ENCODE measurements at regions not wholly inside any gene's neighbourhood (a gene's known extent, or its start where the extent isn't known, plus 50 kb on each side); places are given as distances from the start of the nearest gene placed in this dataset.
A peak's percentile ranks its signal among the peaks of the same experiment; 100 is the strongest.
"Not testable (repeated sequence)": the region's sequence is repeated elsewhere in the genome, so short reads cannot be mapped to it uniquely, and the experiment has no call there.

- H3K4me1 Mint-ChIP-seq = not testable (repeated sequence)
These were observed 94.6 kb downstream of the FOXD4L6 start for GRCh38 chr9:41033877-41034276.

GRCh38 chr9:41033360-41033759, 95.1 kb downstream of the FOXD4L6 start:
- not testable (repeated sequence) for H3K9me3 Mint-ChIP-seq, H3K27me3 Mint-ChIP-seq, H3K4me3 Mint-ChIP-seq, H3K36me3 Mint-ChIP-seq, H3K4me1 Mint-ChIP-seq, DNase-seq, H3K27ac Mint-ChIP-seq

More at GRCh38 chr9:41033877-41034276, 94.6 kb downstream of the FOXD4L6 start:
- not testable (repeated sequence) for H3K36me3 Mint-ChIP-seq, DNase-seq, H3K27me3 Mint-ChIP-seq, H3K9me3 Mint-ChIP-seq, H3K27ac Mint-ChIP-seq, H3K4me3 Mint-ChIP-seq

DNA sequence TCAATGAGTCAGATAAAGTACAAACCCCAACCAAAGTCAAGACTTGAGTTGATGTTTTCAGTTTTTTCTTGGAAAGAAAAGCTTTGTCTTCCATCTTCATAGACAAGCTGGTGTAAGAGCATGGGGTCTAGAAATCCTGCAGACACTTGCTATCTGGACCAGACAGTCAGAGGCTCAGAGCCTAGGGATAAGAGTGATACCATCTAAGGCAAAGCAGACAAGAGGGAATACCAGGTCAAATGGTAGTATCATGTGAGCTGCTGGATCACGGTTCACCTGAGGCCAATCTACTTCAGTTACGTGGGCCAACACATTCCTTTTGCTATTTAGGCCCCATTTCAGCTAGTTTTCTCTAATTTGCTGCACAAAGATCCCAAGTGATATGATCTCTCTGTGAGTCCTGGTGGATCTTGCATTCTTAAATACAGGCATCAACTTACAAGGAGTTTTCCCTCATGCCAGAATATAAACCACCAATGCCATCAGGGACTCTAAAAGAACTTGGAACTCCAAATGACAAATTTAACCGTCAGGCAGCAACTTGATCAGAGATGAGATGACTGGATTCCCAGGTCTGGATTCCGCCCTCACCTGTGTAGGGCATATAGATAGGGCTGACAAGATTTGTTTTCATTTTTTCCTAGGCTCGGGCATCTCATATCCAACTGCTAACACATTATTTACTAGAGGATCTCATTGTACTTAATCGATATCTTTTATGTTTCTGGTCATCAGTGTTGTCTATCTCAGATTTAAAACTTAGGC, 101.4 kb downstream of the FOXD4L6 start:
- H3K36me3 Mint-ChIP-seq = peaks cover 12% of the 10 kb centered on the region
- not testable (repeated sequence) for DNase-seq

DNA sequence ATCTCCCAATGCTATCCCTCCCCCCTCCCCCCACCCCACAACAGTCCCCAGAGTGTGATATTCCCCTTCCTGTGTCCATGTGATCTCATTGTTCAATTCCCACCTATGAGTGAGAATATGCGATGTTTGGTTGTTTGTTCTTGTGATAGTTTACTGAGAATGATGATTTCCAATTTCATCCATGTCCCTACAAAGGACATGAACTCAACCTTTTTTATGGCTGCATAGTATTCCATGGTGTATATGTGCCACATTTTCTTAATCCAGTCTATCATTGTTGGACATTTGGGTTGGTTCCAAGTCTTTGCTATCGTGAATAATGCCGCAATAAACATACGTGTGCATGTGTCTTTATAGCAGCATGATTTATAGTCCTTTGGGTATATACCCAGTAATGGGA, 106.1 kb downstream of the FOXD4L6 start:
- H3K4me1 Mint-ChIP-seq, H3K9me3 Mint-ChIP-seq, DNase-seq, H3K27ac Mint-ChIP-seq, H3K4me3 Mint-ChIP-seq, H3K27me3 Mint-ChIP-seq: not testable (repeated sequence)
- H3K36me3 Mint-ChIP-seq = peaks cover 27% of the 10 kb centered on the region

More for the DNA sequence above, 101.4 kb downstream of the FOXD4L6 start:
- not testable (repeated sequence) for H3K27ac Mint-ChIP-seq, H3K27me3 Mint-ChIP-seq, H3K4me1 Mint-ChIP-seq, H3K9me3 Mint-ChIP-seq, H3K4me3 Mint-ChIP-seq

DNA sequence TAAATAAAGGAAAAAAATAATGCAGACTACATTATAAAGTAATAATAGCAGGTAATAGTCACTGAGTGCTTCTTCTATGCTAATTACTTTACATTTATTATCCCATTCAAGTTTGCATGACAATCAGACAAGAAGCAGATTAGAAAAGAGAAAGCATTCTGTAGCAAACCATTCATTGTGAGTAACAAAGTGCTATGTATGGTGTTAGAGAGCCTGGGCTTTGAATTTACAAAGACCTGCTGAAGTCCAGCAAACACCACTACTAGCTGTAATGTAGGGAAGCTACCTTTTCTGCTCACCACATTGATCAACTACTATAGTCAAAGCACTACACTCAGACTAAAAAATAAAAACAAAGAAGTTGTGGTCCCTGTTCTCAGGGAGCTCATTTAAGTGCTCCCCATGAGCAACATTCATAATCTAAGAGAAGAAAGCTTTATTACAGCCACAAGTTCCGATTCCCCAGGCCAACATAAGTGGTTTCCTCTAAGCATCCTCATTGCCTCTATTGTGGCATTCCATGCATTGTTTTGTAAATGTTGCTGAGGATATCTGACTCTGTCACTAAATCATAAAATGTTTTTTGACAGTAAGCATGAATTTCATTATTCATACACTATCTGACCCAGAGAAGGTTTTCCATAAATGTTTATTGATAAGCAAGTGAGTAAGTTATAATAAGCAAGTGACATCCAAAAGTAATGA, 108.5 kb downstream of the FOXD4L6 start:
- not testable (repeated sequence) for H3K4me3 Mint-ChIP-seq, H3K27me3 Mint-ChIP-seq, DNase-seq, H3K4me1 Mint-ChIP-seq, H3K27ac Mint-ChIP-seq, H3K9me3 Mint-ChIP-seq
- peaks cover 30% of the 10 kb centered on the region for H3K36me3 Mint-ChIP-seq

- H3K27me3 Mint-ChIP-seq, H3K4me1 Mint-ChIP-seq, H3K4me3 Mint-ChIP-seq, H3K27ac Mint-ChIP-seq, DNase-seq, H3K9me3 Mint-ChIP-seq: not testable (repeated sequence)
- H3K36me3 Mint-ChIP-seq = peaks cover 34% of the 10 kb centered on the region
These were observed 109.5 kb downstream of the FOXD4L6 start for GRCh38 chr9:41018948-41019347.

GRCh38 chr9:41016699-41017098, 111.8 kb downstream of the FOXD4L6 start:
- H3K4me1 Mint-ChIP-seq, H3K4me3 Mint-ChIP-seq, H3K9me3 Mint-ChIP-seq, DNase-seq, H3K27ac Mint-ChIP-seq, H3K27me3 Mint-ChIP-seq: not testable (repeated sequence)
- H3K36me3 Mint-ChIP-seq = peaks cover 30% of the 10 kb centered on the region

DNA sequence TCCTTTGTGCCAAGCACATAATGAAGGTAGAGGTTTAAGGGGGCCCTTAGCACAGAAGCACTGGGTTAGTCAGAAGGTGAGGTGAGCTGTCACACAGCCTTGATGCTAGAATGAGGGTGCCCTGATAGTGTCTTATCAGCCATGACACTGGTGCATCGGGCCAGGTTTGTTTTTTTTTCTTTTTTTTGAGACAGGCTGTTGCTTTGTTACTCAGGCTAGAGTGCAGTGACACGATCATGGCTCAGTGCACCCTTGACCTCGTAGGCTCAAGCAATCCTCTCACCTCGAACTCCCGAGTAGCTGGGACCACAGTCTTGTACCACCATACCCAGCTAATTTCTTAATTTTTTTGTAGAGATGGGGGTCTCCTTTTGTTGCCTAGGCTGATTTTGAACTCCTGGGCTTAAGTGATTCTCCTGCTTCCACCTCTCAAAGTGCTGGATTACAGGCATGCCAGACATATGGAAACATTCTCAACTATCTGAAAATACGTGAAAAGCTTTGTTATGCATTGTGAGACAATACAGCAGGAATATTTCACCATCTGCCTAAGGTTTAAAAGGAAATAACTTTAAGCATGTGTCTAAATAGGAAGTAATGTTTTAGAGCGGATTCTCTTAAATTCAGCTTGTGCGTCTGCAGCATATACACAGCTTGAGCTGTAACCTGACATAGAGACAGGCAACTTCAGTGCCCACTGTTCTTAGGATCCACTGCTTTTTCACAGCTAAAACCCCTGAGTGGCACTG, 128.4 kb downstream of the FOXD4L6 start:
- H3K4me1 Mint-ChIP-seq = peaks cover 35% of the 10 kb centered on the region
- not testable (repeated sequence) for H3K4me3 Mint-ChIP-seq, H3K27me3 Mint-ChIP-seq, H3K27ac Mint-ChIP-seq, H3K9me3 Mint-ChIP-seq, DNase-seq
- H3K36me3 Mint-ChIP-seq = peaks cover 42% of the 10 kb centered on the region

GRCh38 chr9:40995490-40995889, 133.0 kb downstream of the FOXD4L6 start:
- Mint-ChIP-seq H3K4me1 (peaks cover 49% of the 10 kb centered on the region), H3K36me3 (peaks cover 32% of the 10 kb centered on the region)
- not testable (repeated sequence) for H3K27me3 Mint-ChIP-seq, H3K4me3 Mint-ChIP-seq, DNase-seq, H3K27ac Mint-ChIP-seq, H3K9me3 Mint-ChIP-seq

DNA sequence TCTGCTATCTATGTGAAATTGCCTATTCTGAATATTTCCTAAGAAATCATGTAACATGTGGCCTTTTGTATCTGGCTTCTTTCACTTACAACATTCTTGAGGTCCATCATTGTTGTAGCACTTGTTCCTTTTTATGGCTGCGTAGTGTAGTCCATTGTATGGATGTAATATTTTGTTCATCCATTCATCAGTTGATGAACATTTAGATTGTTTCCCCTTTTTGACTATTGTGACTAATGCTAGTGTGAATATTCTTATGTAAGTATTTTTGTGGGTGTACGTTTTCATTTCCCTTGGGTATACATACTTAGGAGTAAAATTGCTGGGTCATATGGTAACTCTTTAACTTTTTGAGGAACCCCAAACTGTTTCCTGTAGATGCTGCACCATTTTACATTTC, 134.6 kb downstream of the FOXD4L6 start:
- Mint-ChIP-seq H3K36me3 (peaks cover 28% of the 10 kb centered on the region), H3K27ac (peak overlapping the region; percentile 15), H3K4me1 (peaks cover 41% of the 10 kb centered on the region)
- not testable (repeated sequence) for H3K4me3 Mint-ChIP-seq, DNase-seq, H3K27me3 Mint-ChIP-seq, H3K9me3 Mint-ChIP-seq

DNA sequence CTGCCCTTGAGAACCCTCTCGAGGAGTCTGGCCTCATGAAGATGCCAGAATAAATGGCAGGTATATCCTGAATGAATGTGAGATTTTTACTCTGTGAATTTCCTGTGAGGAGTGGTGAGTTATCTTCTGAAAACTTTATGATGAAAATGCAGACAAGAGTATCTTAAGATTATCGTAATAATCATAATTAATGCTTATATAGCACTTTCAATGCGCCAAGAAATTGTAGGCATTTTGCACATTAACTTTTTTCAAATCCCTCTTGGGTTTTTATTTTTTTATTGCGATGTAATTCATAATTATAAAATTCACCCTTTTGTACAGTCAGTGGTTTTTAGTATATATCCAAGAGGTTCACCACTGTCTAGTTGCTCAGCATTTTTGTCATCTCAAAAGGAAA, 135.1 kb downstream of the FOXD4L6 start:
- not testable (repeated sequence) for H3K4me3 Mint-ChIP-seq, H3K27me3 Mint-ChIP-seq, DNase-seq, H3K9me3 Mint-ChIP-seq
- peak overlapping the region; percentile 15 for H3K27ac Mint-ChIP-seq
- peaks cover 39% of the 10 kb centered on the region for H3K4me1 Mint-ChIP-seq
- H3K36me3 Mint-ChIP-seq = peaks cover 33% of the 10 kb centered on the region

DNA sequence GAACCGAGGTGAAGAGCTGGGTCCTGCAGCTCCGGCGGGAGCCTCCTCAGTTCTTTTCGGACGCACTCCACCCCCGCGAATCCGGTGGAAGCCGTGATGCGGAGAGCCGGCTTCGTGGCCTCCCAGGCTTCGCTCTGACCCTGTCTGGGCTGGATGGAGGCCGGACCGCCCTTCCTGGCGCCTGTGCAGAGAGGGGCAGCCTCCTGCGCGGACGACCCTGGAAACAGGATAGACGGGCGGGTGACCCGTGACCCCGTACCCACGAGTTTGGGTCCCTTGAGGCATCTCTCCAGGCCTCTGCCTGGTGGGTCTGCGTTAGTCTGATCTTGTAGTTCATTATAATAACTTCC, 136.0 kb downstream of the FOXD4L6 start:
- H3K4me3 Mint-ChIP-seq, H3K27ac Mint-ChIP-seq, DNase-seq, H3K9me3 Mint-ChIP-seq, H3K27me3 Mint-ChIP-seq: not testable (repeated sequence)
- Mint-ChIP-seq H3K36me3 (peaks cover 38% of the 10 kb centered on the region), H3K4me1 (peaks cover 37% of the 10 kb centered on the region)

DNA sequence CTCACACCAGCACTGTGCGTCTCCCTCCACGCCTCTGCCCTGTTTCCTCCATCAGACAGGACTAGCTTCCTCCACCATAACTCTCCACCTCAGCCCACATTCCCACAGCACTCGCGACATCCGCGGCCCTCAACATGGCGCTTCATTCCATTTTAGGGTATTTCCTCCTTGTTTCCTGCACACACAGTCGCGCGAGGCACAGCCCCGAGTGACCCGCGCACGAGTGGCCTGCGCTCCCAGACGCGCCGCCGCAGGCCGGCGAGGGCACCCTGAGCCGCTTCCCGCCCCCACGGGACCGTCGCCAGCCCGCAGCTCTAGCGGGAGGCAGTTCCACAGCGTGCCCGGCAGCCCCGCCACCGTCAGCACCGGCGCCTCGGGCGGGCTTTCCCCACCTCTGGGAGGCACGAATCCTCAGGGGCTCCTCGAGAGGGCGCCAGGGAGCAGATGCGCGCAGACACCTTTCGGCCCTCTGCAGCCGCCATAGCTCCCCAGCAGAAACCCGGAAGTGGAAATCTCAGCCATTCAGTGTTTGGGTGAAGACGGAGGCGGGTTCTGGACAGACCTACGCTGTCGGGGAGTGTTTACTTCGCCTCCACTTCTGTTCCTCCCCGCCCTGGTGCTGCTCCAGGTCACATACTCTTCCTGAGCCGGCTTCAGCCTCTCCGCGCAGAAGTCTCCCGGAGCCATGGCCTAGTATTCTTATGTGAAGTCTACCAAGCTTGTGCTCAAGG, 136.6 kb downstream of the FOXD4L6 start:
- not testable (repeated sequence) for H3K9me3 Mint-ChIP-seq, H3K27ac Mint-ChIP-seq, H3K27me3 Mint-ChIP-seq, H3K4me3 Mint-ChIP-seq
- peak; percentile 98 for DNase-seq
- peaks cover 35% of the 10 kb centered on the region for H3K36me3 Mint-ChIP-seq
- peaks cover 32% of the 10 kb centered on the region for H3K4me1 Mint-ChIP-seq

DNA sequence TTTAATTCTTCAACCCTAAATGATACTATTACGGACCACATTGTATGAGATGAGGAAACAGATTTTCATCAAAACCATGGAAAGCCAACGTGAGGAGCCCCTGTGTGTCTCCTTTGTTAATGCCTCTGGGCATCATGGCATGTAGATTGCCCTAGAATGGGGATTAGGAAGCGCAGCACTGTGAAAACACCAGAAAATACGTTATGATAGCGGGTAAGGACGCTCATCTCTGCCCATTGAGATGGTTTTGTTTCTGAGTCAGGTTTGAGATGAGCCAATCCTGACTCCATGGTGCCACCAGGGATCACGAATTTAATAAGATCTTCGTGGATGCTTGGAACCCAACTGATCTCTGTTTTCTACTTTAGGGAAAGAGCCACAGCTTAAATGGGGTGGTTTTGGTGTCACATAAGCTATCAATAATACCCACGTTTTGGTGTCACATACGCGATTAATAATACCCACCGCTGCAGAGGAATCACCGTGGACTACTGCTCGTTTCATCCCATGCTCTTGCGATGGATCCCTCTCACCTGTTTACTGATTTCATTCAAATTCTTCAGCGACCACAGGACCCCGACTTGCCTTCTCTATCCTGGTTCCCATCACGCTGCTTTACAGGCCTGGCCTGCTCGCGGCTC, 137.3 kb downstream of the FOXD4L6 start:
- H3K36me3 Mint-ChIP-seq = peaks cover 31% of the 10 kb centered on the region
- not testable (repeated sequence) for DNase-seq, H3K27ac Mint-ChIP-seq, H3K9me3 Mint-ChIP-seq, H3K27me3 Mint-ChIP-seq, H3K4me3 Mint-ChIP-seq
- peaks cover 27% of the 10 kb centered on the region for H3K4me1 Mint-ChIP-seq

Measured in activated naive CD8-positive, alpha-beta T cell treated with anti-CD3 and anti-CD28 coated beads for 36 hours (primary cell).